ENCODE measurements at regions not wholly inside any gene's neighbourhood (a gene's known extent, or its start where the extent isn't known, plus 50 kb on each side); places are given as distances from the start of the nearest gene placed in this dataset.

- TF ChIP-seq ARNTL (CRISPR knock-in tag; IDR thresholded peaks at IDR 0.05; ENCODE audit: borderline replicate concordance, low read depth) (no peak), ISL1 (CRISPR knock-in tag; IDR thresholded peaks at IDR 0.05) (no peak), TCF4 (CRISPR knock-in tag; IDR thresholded peaks at IDR 0.05; ENCODE audit: borderline replicate concordance) (no peak), TOX (CRISPR knock-in tag; IDR thresholded peaks at IDR 0.05; ENCODE audit: borderline replicate concordance) (no peak), CSDC2 (CRISPR knock-in tag; IDR thresholded peaks at IDR 0.05) (no peak), ESRRG (CRISPR knock-in tag; IDR thresholded peaks at IDR 0.05) (no peak)
These were observed 384.2 kb upstream of the SEMA3A start (continued) for GRCh38 chr7:84578825-84579224.

GRCh38 chr7:84568781-84569180, 374.2 kb upstream of the SEMA3A start:
- no peak for TF ChIP-seq CSDC2 (CRISPR knock-in tag; IDR thresholded peaks at IDR 0.05)
- peak; percentile 31; the same call in 1 of the 2 replicates for TF ChIP-seq TCF4 (CRISPR knock-in tag; IDR thresholded peaks at IDR 0.05; ENCODE audit: borderline replicate concordance)
- peak; percentile 71 for ATAC-seq

GRCh38 chr7:84565345-84566074, 370.9 kb upstream of the SEMA3A start:
- ATAC-seq: no peak
- TF ChIP-seq ZNF565 (CRISPR knock-in tag; conservative IDR thresholded peaks at IDR 0.05; ENCODE audit: low read depth): no peak
- TF ChIP-seq TOX (CRISPR knock-in tag; IDR thresholded peaks at IDR 0.05; ENCODE audit: borderline replicate concordance): no peak
- TF ChIP-seq SNAI2 (CRISPR knock-in tag; IDR thresholded peaks at IDR 0.05): no peak
- no peak for TF ChIP-seq ZC3H10 (CRISPR knock-in tag; IDR thresholded peaks at IDR 0.05)
- TF ChIP-seq ISL1 (CRISPR knock-in tag; IDR thresholded peaks at IDR 0.05): no peak
- TF ChIP-seq ZNF8 (CRISPR knock-in tag; IDR thresholded peaks at IDR 0.05): no peak
- no peak for TF ChIP-seq RARB (CRISPR knock-in tag; IDR thresholded peaks at IDR 0.05)
- no peak for TF ChIP-seq PATZ1 (CRISPR knock-in tag; IDR thresholded peaks at IDR 0.05; ENCODE audit: borderline replicate concordance)
- TF ChIP-seq ZNF70 (CRISPR knock-in tag; IDR thresholded peaks at IDR 0.05): no peak

GRCh38 chr7:84553711-84554110, 359.1 kb upstream of the SEMA3A start:
- TF ChIP-seq PPARA (CRISPR knock-in tag; IDR thresholded peaks at IDR 0.05; ENCODE audit: borderline replicate concordance) (no peak), RARB (CRISPR knock-in tag; IDR thresholded peaks at IDR 0.05) (no peak), GLIS3 (CRISPR knock-in tag; IDR thresholded peaks at IDR 0.05) (no peak), TSHZ2 (CRISPR knock-in tag; IDR thresholded peaks at IDR 0.05) (no peak), ZNF70 (CRISPR knock-in tag; IDR thresholded peaks at IDR 0.05) (no peak), CREB5 (CRISPR knock-in tag; IDR thresholded peaks at IDR 0.05; ENCODE audit: low read depth) (no peak), POU6F1 (CRISPR knock-in tag; IDR thresholded peaks at IDR 0.05; ENCODE audit: borderline replicate concordance, low read depth) (no peak), ARNTL (CRISPR knock-in tag; IDR thresholded peaks at IDR 0.05; ENCODE audit: borderline replicate concordance, low read depth) (no peak), ZFP3 (CRISPR knock-in tag; IDR thresholded peaks at IDR 0.05) (no peak), BACH2 (CRISPR knock-in tag; IDR thresholded peaks at IDR 0.05; ENCODE audit: borderline replicate concordance) (no peak), CSDC2 (CRISPR knock-in tag; IDR thresholded peaks at IDR 0.05) (no peak), TOX (CRISPR knock-in tag; IDR thresholded peaks at IDR 0.05; ENCODE audit: borderline replicate concordance) (no peak), ZFP30 (CRISPR knock-in tag; IDR thresholded peaks at IDR 0.05) (no peak)
- no peak for ATAC-seq
